ENCODE measurements at regions not wholly inside any gene's neighbourhood (a gene's known extent, or its start where the extent isn't known, plus 50 kb on each side); places are given as distances from the start of the nearest gene placed in this dataset.

DNA sequence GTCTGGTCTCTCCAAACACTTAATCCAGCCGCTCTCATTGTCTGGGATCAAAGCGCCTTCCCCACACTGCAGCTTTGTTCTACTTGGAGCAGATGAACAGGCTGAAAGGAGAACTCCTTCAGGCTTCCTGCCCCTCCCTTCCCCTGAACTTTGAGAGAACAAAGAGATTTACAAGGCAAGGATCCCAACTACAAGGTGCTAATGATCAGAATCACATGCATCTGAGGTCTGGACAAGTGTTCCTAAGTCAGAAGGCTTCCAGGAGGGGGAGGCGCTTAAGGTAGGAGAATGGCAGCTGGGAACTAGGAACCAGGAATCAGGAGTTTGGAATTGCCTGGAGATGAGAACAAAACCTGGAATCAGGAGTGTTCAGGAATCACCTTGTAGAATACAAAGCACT, 606.3 kb upstream of the CDH11 start:
- peak overlapping the region; percentile 84 for H3K18ac ChIP-seq (ENCODE audit: extremely low read depth, low read length)
- no peak overlapping the region for H3K4me3 ChIP-seq (ENCODE audit: extremely low read depth in 1 of 4, insufficient read depth in 2 of 4, low read depth in 3 of 4, low read length in 4 of 4)
- no peak overlapping the region for H3K4ac ChIP-seq (replicated peaks; ENCODE audit: insufficient read length, low read depth, low read length)
- H3K27ac ChIP-seq (ENCODE audit: low read depth, low read length) = no peak overlapping the region; the same call in 1 of the 2 replicates
- ChIA-PET POLR2A (ENCODE audit: partially characterized antibody) (no interaction called here), CTCF (ENCODE audit: partially characterized antibody) (interaction anchor here (0.7 to 3.7 kb wide), 4 partner anchors 8 to 1216 kb away, joined by 3 to 8 read pairs (median 3); no protein-coding TSS in a partner anchor)
- H3K23ac ChIP-seq (ENCODE audit: insufficient read length) = no peak overlapping the region
- peak overlapping the region; percentile 26 to 31; a peak in 2 of 4 replicates for H3K4me2 ChIP-seq (ENCODE audit: insufficient read depth in 1 of 2, low read depth in 2 of 2, low read length in 2 of 2)
- H4K8ac ChIP-seq (ENCODE audit: extremely low read depth, insufficient read depth, low read length) = no peak overlapping the region
- TF ChIP-seq YY1 (IDR thresholded peaks at IDR 0.05; ENCODE audit: low read depth, low read length) = no peak
- TF ChIP-seq EP300 (IDR thresholded peaks at IDR 0.05; ENCODE audit: borderline replicate concordance in 1 of 2, low read depth in 2 of 2, low read length in 2 of 2) = no peak
- TF ChIP-seq NANOG (IDR thresholded peaks at IDR 0.05; ENCODE audit: insufficient read depth, low read depth, low read length, poor library complexity, severe bottlenecking) = peak; percentile 26
- peak; percentile 84 for TF ChIP-seq SP1 (IDR thresholded peaks at IDR 0.05; ENCODE audit: low read depth, low read length)
- no peaks in the 10 kb centered on the region for H3K79me1 ChIP-seq (ENCODE audit: low read depth, low read length)
- H2BK20ac ChIP-seq (ENCODE audit: low read length) = 0 out of 2 replicates have a peak overlapping the region, but pooled peaks have one; percentile 6
- no peak overlapping the region for H3K14ac ChIP-seq (ENCODE audit: insufficient read length)
- no peak overlapping the region for H2BK15ac ChIP-seq (ENCODE audit: low read length)
- H4K91ac ChIP-seq (replicated peaks; ENCODE audit: insufficient read length, low read length) = no peak overlapping the region
- FAIRE-seq (peak; percentile 76), DNase-seq (ENCODE audit: low read depth in 1 of 2, low spot score in 2 of 2) (no peak)
- no peaks in the 10 kb centered on the region for H3K27me3 ChIP-seq (replicated peaks in 1 of 4; ENCODE audit: control insufficient read depth in 3 of 4, extremely low read depth in 1 of 4, insufficient read depth in 3 of 4, low read length in 3 of 4)
- H2BK5ac ChIP-seq (ENCODE audit: low read depth, low read length) = peak overlapping the region; percentile 79; the same call in 1 of the 2 replicates
- H3K23me2 ChIP-seq (ENCODE audit: low read depth, low read length) = 0 out of 2 replicates have a peak, but pooled peaks cover 2% of the 10 kb centered on the region
- peak overlapping the region; percentile 78; the same call in 1 of the 2 replicates for H2BK12ac ChIP-seq (ENCODE audit: low read depth, low read length)
- no peak overlapping the region for H2AK5ac ChIP-seq (ENCODE audit: low read depth, low read length)
- H3K56ac ChIP-seq (replicated peaks; ENCODE audit: insufficient read length, low read depth, low read length) = no peak overlapping the region
- H3K9me3 ChIP-seq (ENCODE audit: insufficient read depth in 2 of 2, low read depth in 1 of 2, low read length in 1 of 2) = peaks cover 3 to 7% of the 10 kb centered on the region in 2 experiments; a peak in 2 of 4 replicates
- peak overlapping the region; percentile 34; the same call in 1 of the 2 replicates for H2AFZ ChIP-seq (ENCODE audit: low read length)
- H4K20me1 ChIP-seq (replicated peaks in 1 of 2; ENCODE audit: control insufficient read depth in 1 of 2, insufficient read depth in 2 of 2, low read length in 2 of 2) = no peaks in the 10 kb centered on the region
- no peaks in the 10 kb centered on the region for H3K79me2 ChIP-seq (ENCODE audit: control insufficient read depth in 1 of 2, insufficient read depth in 2 of 2, low read length in 2 of 2)
- H4K5ac ChIP-seq (ENCODE audit: insufficient read length, low read depth, low read length) = no peak overlapping the region
- no peak overlapping the region for H3K9ac ChIP-seq (replicated peaks in 1 of 4; ENCODE audit: extremely low read depth in 1 of 4, low read depth in 3 of 4, low read length in 3 of 4)
- H3K36me3 ChIP-seq (ENCODE audit: control insufficient read depth in 2 of 4, insufficient read depth in 4 of 4, low read length in 3 of 4) = no peaks in the 10 kb centered on the region
- H3K4me1 ChIP-seq (replicated peaks in 1 of 4; ENCODE audit: control insufficient read depth in 3 of 4, insufficient read depth in 4 of 4, low read length in 3 of 4) = peaks cover 5 to 26% (median 14%) of the 10 kb centered on the region in 4 experiments; a peak in 5 of 7 replicates
- no peak overlapping the region for H2BK120ac ChIP-seq (replicated peaks; ENCODE audit: low read depth, low read length)
- WGBS, 2 experiments (ENCODE audit: extremely low coverage in 1 of 2, insufficient coverage in 1 of 2, insufficient read length in 1 of 2, insufficient replicate concordance in 2 of 2, low coverage in 1 of 2, low lambda C conversion rate in 2 of 2, missing lambda C conversion rate in 1 of 2) = 61% methylated on average over 3 of the region's 3 CpGs; no CpG with 5 or more reads in 1 of the 2 experiments

All from H1 (cell line).